ENCODE measurements at regions not wholly inside any gene's neighbourhood (a gene's known extent, or its start where the extent isn't known, plus 50 kb on each side); places are given as distances from the start of the nearest gene placed in this dataset.

- TF ChIP-seq POLR2A (IDR thresholded peaks at IDR 0.05) = no peak
- TF ChIP-seq, protein P1, sequence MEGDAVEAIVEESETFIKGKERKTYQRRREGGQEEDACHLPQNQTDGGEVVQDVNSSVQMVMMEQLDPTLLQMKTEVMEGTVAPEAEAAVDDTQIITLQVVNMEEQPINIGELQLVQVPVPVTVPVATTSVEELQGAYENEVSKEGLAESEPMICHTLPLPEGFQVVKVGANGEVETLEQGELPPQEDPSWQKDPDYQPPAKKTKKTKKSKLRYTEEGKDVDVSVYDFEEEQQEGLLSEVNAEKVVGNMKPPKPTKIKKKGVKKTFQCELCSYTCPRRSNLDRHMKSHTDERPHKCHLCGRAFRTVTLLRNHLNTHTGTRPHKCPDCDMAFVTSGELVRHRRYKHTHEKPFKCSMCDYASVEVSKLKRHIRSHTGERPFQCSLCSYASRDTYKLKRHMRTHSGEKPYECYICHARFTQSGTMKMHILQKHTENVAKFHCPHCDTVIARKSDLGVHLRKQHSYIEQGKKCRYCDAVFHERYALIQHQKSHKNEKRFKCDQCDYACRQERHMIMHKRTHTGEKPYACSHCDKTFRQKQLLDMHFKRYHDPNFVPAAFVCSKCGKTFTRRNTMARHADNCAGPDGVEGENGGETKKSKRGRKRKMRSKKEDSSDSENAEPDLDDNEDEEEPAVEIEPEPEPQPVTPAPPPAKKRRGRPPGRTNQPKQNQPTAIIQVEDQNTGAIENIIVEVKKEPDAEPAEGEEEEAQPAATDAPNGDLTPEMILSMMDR (IDR thresholded peaks at IDR 0.05) = no peak
Observed at GRCh38 chr10:59096631-59097030, 79.8 kb upstream of the PHYHIPL start.

All from heart left ventricle (tissue), 13 donors.